ENCODE measurements at regions not wholly inside any gene's neighbourhood (a gene's known extent, or its start where the extent isn't known, plus 50 kb on each side); places are given as distances from the start of the nearest gene placed in this dataset.

- TF ChIP-seq, protein P1, sequence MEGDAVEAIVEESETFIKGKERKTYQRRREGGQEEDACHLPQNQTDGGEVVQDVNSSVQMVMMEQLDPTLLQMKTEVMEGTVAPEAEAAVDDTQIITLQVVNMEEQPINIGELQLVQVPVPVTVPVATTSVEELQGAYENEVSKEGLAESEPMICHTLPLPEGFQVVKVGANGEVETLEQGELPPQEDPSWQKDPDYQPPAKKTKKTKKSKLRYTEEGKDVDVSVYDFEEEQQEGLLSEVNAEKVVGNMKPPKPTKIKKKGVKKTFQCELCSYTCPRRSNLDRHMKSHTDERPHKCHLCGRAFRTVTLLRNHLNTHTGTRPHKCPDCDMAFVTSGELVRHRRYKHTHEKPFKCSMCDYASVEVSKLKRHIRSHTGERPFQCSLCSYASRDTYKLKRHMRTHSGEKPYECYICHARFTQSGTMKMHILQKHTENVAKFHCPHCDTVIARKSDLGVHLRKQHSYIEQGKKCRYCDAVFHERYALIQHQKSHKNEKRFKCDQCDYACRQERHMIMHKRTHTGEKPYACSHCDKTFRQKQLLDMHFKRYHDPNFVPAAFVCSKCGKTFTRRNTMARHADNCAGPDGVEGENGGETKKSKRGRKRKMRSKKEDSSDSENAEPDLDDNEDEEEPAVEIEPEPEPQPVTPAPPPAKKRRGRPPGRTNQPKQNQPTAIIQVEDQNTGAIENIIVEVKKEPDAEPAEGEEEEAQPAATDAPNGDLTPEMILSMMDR (conservative IDR thresholded peaks at IDR 0.05 in 1 of 2, IDR thresholded peaks at IDR 0.05 in 1 of 2; ENCODE audit: extremely low read depth in 1 of 2, insufficient read depth in 1 of 2, low read depth in 1 of 2, low read length in 2 of 2) = no peak
- TF ChIP-seq EZH2 (IDR thresholded peaks at IDR 0.05; ENCODE audit: borderline replicate concordance, low read length) = no peak
These were observed 110.7 kb downstream of the PLK2 start for GRCh38 chr5:58348996-58349728.
